Neural progenitor cell (in vitro differentiated cells): ENCODE measurements at regions not wholly inside any gene's neighbourhood (a gene's known extent, or its start where the extent isn't known, plus 50 kb on each side); places are given as distances from the start of the nearest gene placed in this dataset.

Experiments used
- DNase-seq: peaks from one replicate; pipeline ENCODE4 v3.0.0-alpha.2; 2016; ENCODE audit warnings: low spot score
- H2AFZ ChIP-seq: fragments of 200-600 bp; sonication (generic); replicated peaks from 2 replicates; pipeline ENCODE4 v1.6.1; 2016; ENCODE audit warnings: antibody characterized with exemption
- H3F3A ChIP-seq: fragments of 200-600 bp; sonication (generic); 2 replicates; pipeline ENCODE4 v1.6.1; 2016; ENCODE audit warnings: antibody characterized with exemption, low read depth
- H3K27ac ChIP-seq: fragments of 200-600 bp; sonication (generic); 2 replicates; pipeline ENCODE4 v1.5.1; 2016; ENCODE audit warnings: mild to moderate bottlenecking
- H3K27me3 ChIP-seq: fragments of 200-600 bp; sonication (generic); 2 replicates; pipeline ENCODE4 v1.6.1; 2016; ENCODE audit warnings: mild to moderate bottlenecking, moderate library complexity
- H3K36me3 ChIP-seq: fragments of 200-600 bp; sonication (generic); 2 replicates; pipeline ENCODE4 v1.5.1; 2016
- H3K4me1 ChIP-seq: fragments of 200-600 bp; sonication (generic); 2 replicates; pipeline ENCODE4 v1.6.1; 2016; ENCODE audit warnings: mixed run types
- H3K4me2 ChIP-seq: fragments of 200-600 bp; sonication (generic); 2 replicates; pipeline ENCODE4 v1.6.1; 2016
- H3K4me3 ChIP-seq: fragments of 200-600 bp; sonication (generic); 2 replicates; pipeline ENCODE4 v1.5.1; 2016
- H3K79me2 ChIP-seq: fragments of 200-600 bp; sonication (generic); 2 replicates; pipeline ENCODE4 v1.6.1; 2016; ENCODE audit warnings: low read depth
- H3K9ac ChIP-seq: fragments of 200-600 bp; sonication (generic); 2 replicates; pipeline ENCODE4 v1.6.1; 2016
- H3K9me3 ChIP-seq: fragments of 200-600 bp; sonication (generic); 2 replicates; pipeline ENCODE4 v1.5.1; 2016; ENCODE audit warnings: low read depth
- H4K20me1 ChIP-seq: fragments of 200-600 bp; sonication (generic); 2 replicates; pipeline ENCODE4 v1.6.1; 2016; ENCODE audit warnings: low read depth
- H3K27ac Mint-ChIP-seq: 3 replicates; pipeline ENCODE4 v1.8.0; 2021; ENCODE audit warnings: mixed read lengths
- H3K27me3 Mint-ChIP-seq: 2 replicates; pipeline ENCODE4 v1.8.0; 2022; ENCODE audit warnings: low read depth, mild to moderate bottlenecking, inconsistent platforms, moderate library complexity, mixed read lengths; ENCODE audit not compliant: insufficient read depth
- H3K36me3 Mint-ChIP-seq: 3 replicates; pipeline ENCODE4 v1.8.0; 2021; ENCODE audit warnings: mixed read lengths
- H3K4me1 Mint-ChIP-seq: 3 replicates; pipeline ENCODE4 v1.8.0; 2021; ENCODE audit warnings: mixed read lengths
- H3K4me3 Mint-ChIP-seq: 3 replicates; pipeline ENCODE4 v1.8.0; 2021; ENCODE audit warnings: mild to moderate bottlenecking, moderate library complexity, mixed read lengths
- H3K9me3 Mint-ChIP-seq: 3 replicates; pipeline ENCODE4 v1.8.0; 2020; ENCODE audit warnings: mixed read lengths
- EZH2 ChIP-seq: fragments of 200-600 bp; sonication (generic); IDR thresholded peaks from 2 replicates; pipeline ENCODE4 v1.6.1; 2017; ENCODE audit warnings: antibody characterized with exemption, mild to moderate bottlenecking, moderate library complexity
- EZH2phosphoT487 ChIP-seq: fragments of 200-600 bp; sonication (generic); IDR thresholded peaks from 2 replicates; pipeline ENCODE4 v1.6.1; 2017; ENCODE audit warnings: antibody characterized with exemption
- TF ChIP-seq, protein P1 (sequence below): fragments of 200-600 bp; sonication (generic); IDR thresholded peaks from 2 replicates; pipeline ENCODE4 v1.5.1; 2017; ENCODE audit warnings: antibody characterized with exemption, mild to moderate bottlenecking

GRCh38 chr18:78611201-78611800 lies 368.3 kb upstream of the SALL3 start:
- Histone ChIP-seq H3K4me1 (no peaks in the 10 kb centered on the region), H3K9ac (no peak overlapping the region), H3K36me3 (no peaks in the 10 kb centered on the region), H3K4me3 (no peak overlapping the region), H3K4me2 (no peak overlapping the region), H2AFZ (no peak overlapping the region), H3K27ac (no peak overlapping the region), H3K27me3 (no peaks in the 10 kb centered on the region), H3F3A (no peaks in the 10 kb centered on the region), H3K79me2 (no peaks in the 10 kb centered on the region), H4K20me1 (no peaks in the 10 kb centered on the region), H3K9me3 (no peaks in the 10 kb centered on the region)
- H3K27me3 Mint-ChIP-seq: peaks cover 5% of the 10 kb centered on the region
- no peak for DNase-seq
- H3K4me1 Mint-ChIP-seq: peaks cover 6% of the 10 kb centered on the region
- TF ChIP-seq EZH2 (no peak), EZH2phosphoT487 (no peak)
- TF ChIP-seq, protein P1, sequence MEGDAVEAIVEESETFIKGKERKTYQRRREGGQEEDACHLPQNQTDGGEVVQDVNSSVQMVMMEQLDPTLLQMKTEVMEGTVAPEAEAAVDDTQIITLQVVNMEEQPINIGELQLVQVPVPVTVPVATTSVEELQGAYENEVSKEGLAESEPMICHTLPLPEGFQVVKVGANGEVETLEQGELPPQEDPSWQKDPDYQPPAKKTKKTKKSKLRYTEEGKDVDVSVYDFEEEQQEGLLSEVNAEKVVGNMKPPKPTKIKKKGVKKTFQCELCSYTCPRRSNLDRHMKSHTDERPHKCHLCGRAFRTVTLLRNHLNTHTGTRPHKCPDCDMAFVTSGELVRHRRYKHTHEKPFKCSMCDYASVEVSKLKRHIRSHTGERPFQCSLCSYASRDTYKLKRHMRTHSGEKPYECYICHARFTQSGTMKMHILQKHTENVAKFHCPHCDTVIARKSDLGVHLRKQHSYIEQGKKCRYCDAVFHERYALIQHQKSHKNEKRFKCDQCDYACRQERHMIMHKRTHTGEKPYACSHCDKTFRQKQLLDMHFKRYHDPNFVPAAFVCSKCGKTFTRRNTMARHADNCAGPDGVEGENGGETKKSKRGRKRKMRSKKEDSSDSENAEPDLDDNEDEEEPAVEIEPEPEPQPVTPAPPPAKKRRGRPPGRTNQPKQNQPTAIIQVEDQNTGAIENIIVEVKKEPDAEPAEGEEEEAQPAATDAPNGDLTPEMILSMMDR: no peak
- peaks cover 3% of the 10 kb centered on the region for H3K9me3 Mint-ChIP-seq
- H3K4me3 Mint-ChIP-seq: no peak overlapping the region
- no peaks in the 10 kb centered on the region for H3K36me3 Mint-ChIP-seq
- no peak overlapping the region for H3K27ac Mint-ChIP-seq

GRCh38 chr18:78611869-78612268 lies 367.7 kb upstream of the SALL3 start:
- Histone ChIP-seq H3K27ac (no peak overlapping the region), H3K4me3 (no peak overlapping the region), H3F3A (no peaks in the 10 kb centered on the region), H3K36me3 (no peaks in the 10 kb centered on the region), H3K27me3 (no peaks in the 10 kb centered on the region), H3K9ac (no peak overlapping the region), H3K79me2 (no peaks in the 10 kb centered on the region), H3K9me3 (no peaks in the 10 kb centered on the region), H3K4me1 (no peaks in the 10 kb centered on the region), H2AFZ (no peak overlapping the region), H3K4me2 (no peak overlapping the region), H4K20me1 (no peaks in the 10 kb centered on the region)
- TF ChIP-seq, protein P1: no peak
- TF ChIP-seq EZH2: no peak
- TF ChIP-seq EZH2phosphoT487: no peak
- Mint-ChIP-seq H3K27me3 (peaks cover under 1% of the 10 kb centered on the region), H3K9me3 (peaks cover 6% of the 10 kb centered on the region), H3K27ac (no peak overlapping the region), H3K4me1 (peaks cover 6% of the 10 kb centered on the region), H3K36me3 (no peaks in the 10 kb centered on the region), H3K4me3 (no peak overlapping the region)
- no peak for DNase-seq

DNA sequence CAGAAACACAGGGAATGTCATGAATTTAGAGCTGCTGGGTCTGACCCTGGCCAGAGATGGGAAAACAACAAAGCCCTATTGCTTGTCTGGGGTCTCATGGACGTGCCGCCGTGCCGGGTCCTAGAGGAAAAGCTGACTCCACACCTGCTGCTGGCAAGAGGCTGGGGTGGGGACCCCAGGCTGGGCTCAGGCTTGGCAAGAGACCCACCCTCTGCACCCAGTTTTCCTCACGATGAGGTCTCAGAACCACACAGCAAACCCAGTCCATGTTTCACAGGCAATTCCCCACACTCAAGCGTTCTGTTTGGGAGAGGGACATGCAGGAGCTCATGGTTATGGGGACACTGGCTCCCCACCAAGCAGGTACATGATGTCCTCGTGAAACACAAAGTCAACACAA lies 367.3 kb upstream of the SALL3 start:
- Mint-ChIP-seq H3K9me3 (peaks cover 9% of the 10 kb centered on the region), H3K36me3 (no peaks in the 10 kb centered on the region)
- no peak for DNase-seq

More for the DNA sequence above, 367.3 kb upstream of the SALL3 start:
- Histone ChIP-seq H3F3A (no peaks in the 10 kb centered on the region), H3K27me3 (no peaks in the 10 kb centered on the region), H2AFZ (no peak overlapping the region), H3K79me2 (no peaks in the 10 kb centered on the region), H3K27ac (no peak overlapping the region), H3K36me3 (no peaks in the 10 kb centered on the region), H3K4me1 (no peaks in the 10 kb centered on the region), H3K9ac (no peak overlapping the region), H3K4me3 (no peak overlapping the region), H3K9me3 (no peaks in the 10 kb centered on the region), H4K20me1 (no peaks in the 10 kb centered on the region), H3K4me2 (no peak overlapping the region)
- Mint-ChIP-seq H3K27me3 (no peaks in the 10 kb centered on the region), H3K4me1 (peaks cover 2% of the 10 kb centered on the region), H3K4me3 (no peak overlapping the region), H3K27ac (no peak overlapping the region)
- TF ChIP-seq EZH2 (no peak), EZH2phosphoT487 (no peak)
- TF ChIP-seq, protein P1: no peak
